ENCODE measurements at regions not wholly inside any gene's neighbourhood (a gene's known extent, or its start where the extent isn't known, plus 50 kb on each side); places are given as distances from the start of the nearest gene placed in this dataset.

- H3K36me3 ChIP-seq (ENCODE audit: control insufficient read depth in 2 of 2, insufficient read depth in 1 of 2, low read length in 2 of 2), result no peaks in the 10 kb centered on the region
- ChIA-PET POLR2A (no interaction called here), CTCF (no interaction called here)
- H3K4me3 ChIP-seq (ENCODE audit: low read depth, low read length), result no peak overlapping the region
- H3K9me3 ChIP-seq (ENCODE audit: control insufficient read depth, insufficient read depth, low read depth, low read length), result no peaks in the 10 kb centered on the region
- no peaks in the 10 kb centered on the region for H3K4me1 ChIP-seq (ENCODE audit: control insufficient read depth, insufficient read depth, low read length)
- TF ChIP-seq ZNF394 (tag by site-specific recombination; IDR thresholded peaks at IDR 0.05; ENCODE audit: borderline replicate concordance) (no peak), ZBTB1 (tag by site-specific recombination; IDR thresholded peaks at IDR 0.05) (no peak), KLF7 (tag by site-specific recombination; IDR thresholded peaks at IDR 0.05; ENCODE audit: borderline replicate concordance) (no peak), INSM2 (tag by site-specific recombination; IDR thresholded peaks at IDR 0.05) (no peak), AEBP2 (tag by site-specific recombination; IDR thresholded peaks at IDR 0.05; ENCODE audit: borderline replicate concordance) (no peak), ZNF311 (tag by site-specific recombination; IDR thresholded peaks at IDR 0.05; ENCODE audit: borderline replicate concordance) (no peak), ZNF302 (tag by site-specific recombination; IDR thresholded peaks at IDR 0.05; ENCODE audit: low read depth) (no peak), EGR2 (tag by site-specific recombination; IDR thresholded peaks at IDR 0.05; ENCODE audit: low read depth) (no peak), ZNF645 (tag by site-specific recombination; IDR thresholded peaks at IDR 0.05) (no peak), ZNF830 (tag by site-specific recombination; IDR thresholded peaks at IDR 0.05; ENCODE audit: low read depth) (no peak), MEIS1 (CRISPR knock-in tag; IDR thresholded peaks at IDR 0.05; ENCODE audit: borderline replicate concordance) (no peak), ZNF544 (tag by site-specific recombination; IDR thresholded peaks at IDR 0.05) (no peak), ZNF654 (tag by site-specific recombination; IDR thresholded peaks at IDR 0.05; ENCODE audit: low read depth) (no peak), ELK4 (IDR thresholded peaks at IDR 0.05; ENCODE audit: borderline replicate concordance, low read depth, low read length) (no peak), ZNF660 (tag by site-specific recombination; IDR thresholded peaks at IDR 0.05) (no peak), KLF9 (tag by site-specific recombination; IDR thresholded peaks at IDR 0.05; ENCODE audit: low read depth) (no peak), ZNF670 (tag by site-specific recombination; IDR thresholded peaks at IDR 0.05; ENCODE audit: low read depth) (no peak), ZNF747 (tag by site-specific recombination; IDR thresholded peaks at IDR 0.05) (no peak)
- no peak overlapping the region for H3K27ac ChIP-seq (ENCODE audit: extremely low read depth, low read depth, low read length)
Observed at GRCh38 chr10:94129393-94130130, 135.8 kb downstream of the PLCE1 start.

- ChIA-PET POLR2A (no interaction called here), CTCF (interaction anchor here (0.6 kb wide), 1 partner anchor 831 kb away, joined by 3 read pairs; no protein-coding TSS in a partner anchor)
- Histone ChIP-seq H3K36me3 (ENCODE audit: control insufficient read depth in 2 of 2, insufficient read depth in 1 of 2, low read length in 2 of 2) (no peaks in the 10 kb centered on the region), H3K4me1 (ENCODE audit: control insufficient read depth, insufficient read depth, low read length) (no peaks in the 10 kb centered on the region), H3K4me3 (ENCODE audit: low read depth, low read length) (no peak overlapping the region), H3K9me3 (ENCODE audit: control insufficient read depth, insufficient read depth, low read depth, low read length) (no peaks in the 10 kb centered on the region), H3K27ac (ENCODE audit: extremely low read depth, low read depth, low read length) (no peak overlapping the region)
- TF ChIP-seq ZNF169 (tag by site-specific recombination; IDR thresholded peaks at IDR 0.05) (no peak), ZNF670 (tag by site-specific recombination; IDR thresholded peaks at IDR 0.05; ENCODE audit: low read depth) (no peak), ZNF513 (tag by site-specific recombination; IDR thresholded peaks at IDR 0.05) (no peak), ZNF549 (tag by site-specific recombination; IDR thresholded peaks at IDR 0.05) (no peak), ZNF639 (tag by site-specific recombination; IDR thresholded peaks at IDR 0.05) (no peak), ZNF132 (tag by site-specific recombination; IDR thresholded peaks at IDR 0.05; ENCODE audit: borderline replicate concordance) (no peak), ZNF560 (tag by site-specific recombination; IDR thresholded peaks at IDR 0.05; ENCODE audit: borderline replicate concordance) (no peak), ZNF610 (tag by site-specific recombination; IDR thresholded peaks at IDR 0.05; ENCODE audit: borderline replicate concordance) (no peak), ZNF174 (tag by site-specific recombination; IDR thresholded peaks at IDR 0.05) (no peak), ZNF768 (tag by site-specific recombination; IDR thresholded peaks at IDR 0.05) (no peak)
Observed at GRCh38 chr10:94131885-94132284, 138.2 kb downstream of the PLCE1 start.

All from HEK293 (cell line).